Endodermal cell (in vitro differentiated cells): ENCODE measurements at regions not wholly inside any gene's neighbourhood (a gene's known extent, or its start where the extent isn't known, plus 50 kb on each side); places are given as distances from the start of the nearest gene placed in this dataset.

Experiments
- DNase-seq: peaks from one replicate; pipeline ENCODE4 v3.0.0-alpha.2; 2017
- H3K27ac ChIP-seq: 2 replicates; pipeline ENCODE4 v1.5.1; 2013; ENCODE audit warnings: mild to moderate bottlenecking, low read depth, low read length, moderate library complexity
- H3K27me3 ChIP-seq: 2 replicates; pipeline ENCODE4 v1.6.1; 2013; ENCODE audit warnings: mild to moderate bottlenecking, low read length, moderate library complexity; ENCODE audit not compliant: insufficient read depth, control insufficient read depth, poor library complexity, severe bottlenecking
- H3K36me3 ChIP-seq: 2 replicates; pipeline ENCODE4 v1.7.0; 2013; ENCODE audit warnings: mild to moderate bottlenecking, low read length, moderate library complexity; ENCODE audit not compliant: control insufficient read depth, insufficient read depth
- H3K4me1 ChIP-seq: one replicate; pipeline ENCODE4 v1.7.0; 2013; ENCODE audit warnings: low read length; ENCODE audit not compliant: control insufficient read depth, insufficient read depth
- H3K4me3 ChIP-seq: 2 replicates; pipeline ENCODE4 v1.5.1; 2013; ENCODE audit warnings: mild to moderate bottlenecking, low read length, moderate library complexity
- H3K9ac ChIP-seq: 2 replicates; pipeline ENCODE4 v1.6.1; 2013; ENCODE audit warnings: mild to moderate bottlenecking, low read length, moderate library complexity; ENCODE audit not compliant: poor library complexity, severe bottlenecking; ENCODE audit errors: extremely low read depth
- H3K9me3 ChIP-seq: 2 replicates; pipeline ENCODE4 v1.6.1; 2013; ENCODE audit warnings: mild to moderate bottlenecking, low read length, moderate library complexity; ENCODE audit not compliant: control insufficient read depth
- H3K27ac Mint-ChIP-seq: 2 replicates; pipeline ENCODE4 v1.8.0; 2020; ENCODE audit warnings: mixed read lengths
- H3K27me3 Mint-ChIP-seq: 2 replicates; pipeline ENCODE4 v1.8.0; 2021; ENCODE audit warnings: mild to moderate bottlenecking, mixed read lengths; ENCODE audit not compliant: insufficient read depth
- H3K36me3 Mint-ChIP-seq: 2 replicates; pipeline ENCODE4 v1.8.0; 2020; ENCODE audit warnings: low read depth, mixed read lengths
- H3K4me1 Mint-ChIP-seq: 2 replicates; pipeline ENCODE4 v1.8.0; 2020; ENCODE audit warnings: mixed read lengths
- H3K4me3 Mint-ChIP-seq: 2 replicates; pipeline ENCODE4 v1.8.0; 2020; ENCODE audit warnings: mild to moderate bottlenecking, moderate library complexity, mixed read lengths
- H3K9me3 Mint-ChIP-seq: 2 replicates; pipeline ENCODE4 v1.8.0; 2020; ENCODE audit warnings: mild to moderate bottlenecking, mixed read lengths
- CTCF ChIP-seq: fragments of 200-600 bp; sonication (generic); conservative IDR thresholded peaks from 2 replicates; pipeline ENCODE4 v1.5.0; 2021; ENCODE audit warnings: antibody characterized with exemption, mild to moderate bottlenecking
- WGBS, 2 experiments: methylation state at CpG; one replicate each; pipeline versions ENCODE4 v1.1.5 to v1.1.7; 2013; ENCODE audit warnings: missing lambda C conversion rate in 2 of 2, mixed read lengths in 1 of 2; ENCODE audit not compliant: insufficient coverage in 1 of 2, insufficient read length in 1 of 2; 5-methylcytosine and 5-hydroxymethylcytosine counted together

- WGBS, 2 experiments: 93 to 96% methylated on average over 11 to 17 of the region's 17 CpGs
- no peak for DNase-seq
- TF ChIP-seq CTCF: no peak
- no peak overlapping the region for H3K27ac Mint-ChIP-seq
- H3K4me3 Mint-ChIP-seq: no peak overlapping the region
- H3K27me3 Mint-ChIP-seq: no peaks in the 10 kb centered on the region
- peaks cover 12% of the 10 kb centered on the region for H3K36me3 ChIP-seq
- no peak overlapping the region for H3K27ac ChIP-seq
- no peaks in the 10 kb centered on the region for H3K4me1 ChIP-seq
- H3K36me3 Mint-ChIP-seq: peaks cover 24% of the 10 kb centered on the region
- H3K4me1 Mint-ChIP-seq: no peaks in the 10 kb centered on the region
- H3K4me3 ChIP-seq: no peak overlapping the region
- no peak overlapping the region for H3K9ac ChIP-seq
- peaks cover 14% of the 10 kb centered on the region for H3K9me3 Mint-ChIP-seq
- peaks cover 27% of the 10 kb centered on the region for H3K9me3 ChIP-seq
- no peaks in the 10 kb centered on the region for H3K27me3 ChIP-seq
Measured at GRCh38 chr16:72427051-72427782, 255.3 kb upstream of the PMFBP1 start.

- Histone ChIP-seq H3K27ac (no peak overlapping the region), H3K9ac (no peak overlapping the region), H3K9me3 (peaks cover 35% of the 10 kb centered on the region), H3K4me1 (no peaks in the 10 kb centered on the region), H3K4me3 (no peak overlapping the region), H3K27me3 (no peaks in the 10 kb centered on the region), H3K36me3 (peaks cover 12% of the 10 kb centered on the region)
- Mint-ChIP-seq H3K27me3 (no peaks in the 10 kb centered on the region), H3K27ac (no peak overlapping the region), H3K4me1 (no peaks in the 10 kb centered on the region), H3K36me3 (peaks cover 27% of the 10 kb centered on the region), H3K9me3 (peaks cover 17% of the 10 kb centered on the region), H3K4me3 (no peak overlapping the region)
- DNase-seq: no peak
- WGBS, 2 experiments: 95 to 100% methylated on average over 2 to 7 of the region's 7 CpGs
- TF ChIP-seq CTCF: no peak
Measured at GRCh38 chr16:72426386-72426785, 254.4 kb upstream of the PMFBP1 start.

- peaks cover 32% of the 10 kb centered on the region for H3K36me3 Mint-ChIP-seq
Measured at GRCh38 chr16:72425571-72426341, 253.8 kb upstream of the PMFBP1 start.

More at GRCh38 chr16:72425571-72426341, 253.8 kb upstream of the PMFBP1 start:
- DNase-seq: no peak
- no peaks in the 10 kb centered on the region for H3K4me1 Mint-ChIP-seq
- no peaks in the 10 kb centered on the region for H3K4me1 ChIP-seq
- no peak overlapping the region for H3K4me3 Mint-ChIP-seq
- peaks cover 12% of the 10 kb centered on the region for H3K36me3 ChIP-seq
- no peaks in the 10 kb centered on the region for H3K27me3 Mint-ChIP-seq
- no peak overlapping the region for H3K27ac Mint-ChIP-seq
- peaks cover 41% of the 10 kb centered on the region for H3K9me3 ChIP-seq
- H3K27me3 ChIP-seq: no peaks in the 10 kb centered on the region
- H3K27ac ChIP-seq: no peak overlapping the region
- H3K4me3 ChIP-seq: no peak overlapping the region
- WGBS, 2 experiments: 96 to 98% methylated on average over 20 to 33 of the region's 34 CpGs
- TF ChIP-seq CTCF: no peak
- no peak overlapping the region for H3K9ac ChIP-seq
- peaks cover 23% of the 10 kb centered on the region for H3K9me3 Mint-ChIP-seq
